Osteoblast (primary cell): ENCODE measurements at regions not wholly inside any gene's neighbourhood (a gene's known extent, or its start where the extent isn't known, plus 50 kb on each side); places are given as distances from the start of the nearest gene placed in this dataset.
A peak's percentile ranks its signal among the peaks of the same experiment; 100 is the strongest.

Source experiments
- DNase-seq: peaks from one replicate; pipeline ENCODE4 v3.0.0; 2011; ENCODE audit warnings: low spot score, mixed read lengths; ENCODE audit not compliant: insufficient read length; ENCODE audit errors: missing footprints
- H2AFZ ChIP-seq: 2 replicates; pipeline ENCODE4 v1.6.0; 2011; ENCODE audit warnings: mild to moderate bottlenecking, low read length
- H3K27ac ChIP-seq: 2 replicates; pipeline ENCODE4 v1.5.1; 2011; ENCODE audit warnings: mild to moderate bottlenecking, low read depth, low read length, moderate library complexity
- H3K27me3 ChIP-seq: 2 replicates; pipeline ENCODE4 v1.6.0; 2012; ENCODE audit warnings: mild to moderate bottlenecking, control low read depth, inconsistent platforms, low read length, moderate library complexity; ENCODE audit not compliant: insufficient read depth
- H3K36me3 ChIP-seq: 2 replicates; pipeline ENCODE4 v1.5.1; 2011; ENCODE audit warnings: mild to moderate bottlenecking, low read length, control low read depth, moderate library complexity; ENCODE audit not compliant: insufficient read depth
- H3K4me1 ChIP-seq: 2 replicates; pipeline ENCODE4 v1.5.1; 2011; ENCODE audit warnings: mild to moderate bottlenecking, low read length, control low read depth, moderate library complexity; ENCODE audit not compliant: insufficient read depth
- H3K4me2 ChIP-seq: 2 replicates; pipeline ENCODE4 v1.6.0; 2011; ENCODE audit warnings: mild to moderate bottlenecking, low read length; ENCODE audit not compliant: insufficient read depth
- H3K4me3 ChIP-seq: fragments of 200-600 bp; sonication (generic); 3 replicates; pipeline ENCODE4 v1.5.1; 2012; ENCODE audit warnings: mild to moderate bottlenecking, low read length, inconsistent platforms; ENCODE audit not compliant: insufficient read depth
- H3K79me2 ChIP-seq: 2 replicates; pipeline ENCODE4 v1.6.0; 2012; ENCODE audit warnings: mild to moderate bottlenecking, low read length, control low read depth, inconsistent platforms; ENCODE audit not compliant: insufficient read depth
- H3K9me3 ChIP-seq: 2 replicates; pipeline ENCODE4 v1.5.1; 2011; ENCODE audit warnings: low read depth, low read length, control low read depth
- H4K20me1 ChIP-seq: 2 replicates; pipeline ENCODE4 v1.6.0; 2012; ENCODE audit warnings: mild to moderate bottlenecking, low read length, control low read depth; ENCODE audit not compliant: insufficient read depth
- TF ChIP-seq, protein P1 (sequence below): IDR thresholded peaks from 2 replicates; pipeline ENCODE4 v1.5.1; 2011; ENCODE audit warnings: mild to moderate bottlenecking, low read depth, low read length, moderate library complexity; ENCODE audit errors: extremely low read depth

DNA sequence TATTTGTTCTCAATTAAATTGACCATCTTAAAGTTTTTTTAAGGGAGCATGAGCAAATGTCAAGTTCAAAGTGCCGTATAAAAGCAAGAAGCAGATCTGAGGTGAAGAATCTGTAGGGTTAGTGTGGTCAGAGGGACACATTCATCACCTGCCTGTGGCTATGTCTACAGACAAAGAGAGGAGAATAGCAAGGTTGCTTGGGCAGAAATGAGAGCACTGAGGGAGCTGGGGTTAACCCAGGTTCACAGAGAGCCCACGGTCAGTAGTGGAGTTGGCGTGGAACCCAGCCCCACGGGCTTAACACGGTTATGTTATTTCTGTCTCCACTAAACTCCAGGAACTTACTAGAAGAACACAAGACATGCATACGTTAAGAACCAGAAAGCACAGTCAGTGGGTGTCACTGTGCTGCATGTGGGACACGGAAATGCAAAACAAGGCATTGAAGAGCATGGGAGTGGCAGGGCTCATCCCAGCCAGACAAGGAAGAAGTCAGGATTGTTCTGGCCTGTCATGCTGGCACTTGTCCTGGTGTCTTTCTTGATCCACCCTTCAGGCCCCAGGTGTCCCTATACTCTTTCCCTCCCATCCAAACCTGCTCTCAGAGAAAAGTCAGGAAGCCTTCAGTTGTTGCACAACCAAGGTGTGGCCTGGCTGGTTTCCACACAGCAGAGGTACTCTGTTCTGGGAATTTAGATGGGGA is 95.5 kb upstream of the IVNS1ABP start:
- Histone ChIP-seq H3K9me3 (no peaks in the 10 kb centered on the region), H3K27ac (no peak overlapping the region), H2AFZ (no peak overlapping the region), H3K4me2 (no peak overlapping the region), H3K4me3 (no peak overlapping the region), H4K20me1 (no peaks in the 10 kb centered on the region), H3K27me3 (no peaks in the 10 kb centered on the region), H3K79me2 (no peaks in the 10 kb centered on the region), H3K36me3 (no peaks in the 10 kb centered on the region), H3K4me1 (no peaks in the 10 kb centered on the region)
- DNase-seq = no peak
- TF ChIP-seq, protein P1, sequence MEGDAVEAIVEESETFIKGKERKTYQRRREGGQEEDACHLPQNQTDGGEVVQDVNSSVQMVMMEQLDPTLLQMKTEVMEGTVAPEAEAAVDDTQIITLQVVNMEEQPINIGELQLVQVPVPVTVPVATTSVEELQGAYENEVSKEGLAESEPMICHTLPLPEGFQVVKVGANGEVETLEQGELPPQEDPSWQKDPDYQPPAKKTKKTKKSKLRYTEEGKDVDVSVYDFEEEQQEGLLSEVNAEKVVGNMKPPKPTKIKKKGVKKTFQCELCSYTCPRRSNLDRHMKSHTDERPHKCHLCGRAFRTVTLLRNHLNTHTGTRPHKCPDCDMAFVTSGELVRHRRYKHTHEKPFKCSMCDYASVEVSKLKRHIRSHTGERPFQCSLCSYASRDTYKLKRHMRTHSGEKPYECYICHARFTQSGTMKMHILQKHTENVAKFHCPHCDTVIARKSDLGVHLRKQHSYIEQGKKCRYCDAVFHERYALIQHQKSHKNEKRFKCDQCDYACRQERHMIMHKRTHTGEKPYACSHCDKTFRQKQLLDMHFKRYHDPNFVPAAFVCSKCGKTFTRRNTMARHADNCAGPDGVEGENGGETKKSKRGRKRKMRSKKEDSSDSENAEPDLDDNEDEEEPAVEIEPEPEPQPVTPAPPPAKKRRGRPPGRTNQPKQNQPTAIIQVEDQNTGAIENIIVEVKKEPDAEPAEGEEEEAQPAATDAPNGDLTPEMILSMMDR = no peak

- H3K79me2 ChIP-seq = no peaks in the 10 kb centered on the region
- no peak overlapping the region for H3K4me3 ChIP-seq
- no peaks in the 10 kb centered on the region for H3K9me3 ChIP-seq
- no peak overlapping the region for H3K4me2 ChIP-seq
- H2AFZ ChIP-seq = peak overlapping the region; percentile 19
- TF ChIP-seq, protein P1 = no peak
- no peak overlapping the region for H3K27ac ChIP-seq
- no peaks in the 10 kb centered on the region for H3K27me3 ChIP-seq
- H3K36me3 ChIP-seq = no peaks in the 10 kb centered on the region
- H3K4me1 ChIP-seq = no peaks in the 10 kb centered on the region
- H4K20me1 ChIP-seq = no peaks in the 10 kb centered on the region
- no peak for DNase-seq
These were observed 92.9 kb upstream of the IVNS1ABP start for GRCh38 chr1:185409763-185410528.

- H3K4me3 ChIP-seq = no peak overlapping the region
- no peak overlapping the region for H3K27ac ChIP-seq
- H3K27me3 ChIP-seq = no peaks in the 10 kb centered on the region
- TF ChIP-seq, protein P1 = no peak
- H2AFZ ChIP-seq = no peak overlapping the region
- H3K9me3 ChIP-seq = no peaks in the 10 kb centered on the region
- H3K4me1 ChIP-seq = peaks cover 3% of the 10 kb centered on the region
- H3K79me2 ChIP-seq = no peaks in the 10 kb centered on the region
- H4K20me1 ChIP-seq = no peaks in the 10 kb centered on the region
- no peak overlapping the region for H3K4me2 ChIP-seq
- no peak for DNase-seq
- no peaks in the 10 kb centered on the region for H3K36me3 ChIP-seq
These were observed 92.3 kb upstream of the IVNS1ABP start for GRCh38 chr1:185409345-185409744.

DNA sequence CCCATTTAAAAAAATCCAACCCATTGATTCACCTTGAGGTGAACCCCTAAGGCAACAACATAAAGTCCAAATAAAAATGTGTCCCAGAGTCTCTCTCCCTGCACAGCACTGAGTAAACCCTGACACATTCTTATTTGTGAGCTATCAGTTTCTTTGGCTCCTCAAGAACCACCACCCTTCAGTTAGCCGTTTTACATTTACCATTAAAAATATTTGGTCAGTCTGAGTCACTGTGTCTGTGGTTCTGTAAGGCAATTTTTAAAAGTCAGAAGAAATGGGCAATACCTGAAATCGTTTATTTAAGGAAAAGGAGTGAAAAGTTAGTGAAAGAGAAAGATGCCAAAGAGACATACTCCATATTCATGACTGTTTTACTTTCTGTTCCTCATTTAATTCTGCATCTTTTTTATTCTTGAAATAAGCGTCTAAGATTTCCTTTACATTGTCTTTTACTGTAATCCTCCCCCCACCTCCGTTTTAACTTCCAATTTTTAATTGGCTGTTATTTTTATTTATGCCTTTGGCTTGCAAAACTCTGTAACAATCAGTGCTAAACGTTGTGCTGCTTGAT is 91.7 kb upstream of the IVNS1ABP start:
- H3K9me3 ChIP-seq = no peaks in the 10 kb centered on the region
- no peak overlapping the region for H3K4me2 ChIP-seq
- H2AFZ ChIP-seq = no peak overlapping the region
- no peaks in the 10 kb centered on the region for H4K20me1 ChIP-seq
- H3K27ac ChIP-seq = no peak overlapping the region
- peaks cover 3% of the 10 kb centered on the region for H3K4me1 ChIP-seq
- H3K27me3 ChIP-seq = no peaks in the 10 kb centered on the region
- H3K79me2 ChIP-seq = no peaks in the 10 kb centered on the region
- no peak for DNase-seq
- TF ChIP-seq, protein P1 = no peak
- H3K36me3 ChIP-seq = no peaks in the 10 kb centered on the region
- no peak overlapping the region for H3K4me3 ChIP-seq
